ENCODE measurements at regions not wholly inside any gene's neighbourhood (a gene's known extent, or its start where the extent isn't known, plus 50 kb on each side); places are given as distances from the start of the nearest gene placed in this dataset.

- ChIA-PET POLR2A (no interaction called here), CTCF (interaction anchor here (0.7 kb wide), 1 partner anchor 11 kb away, joined by 4 read pairs; no protein-coding TSS in a partner anchor)
- no peak overlapping the region for H3K4me3 Mint-ChIP-seq
- H3K27me3 ChIP-seq (replicated peaks in 1 of 4; ENCODE audit: control extremely low read depth in 1 of 4, control insufficient read depth in 3 of 4, insufficient read depth in 4 of 4, low read length in 3 of 4) = peaks cover 0 to 2% (median 0%) of the 10 kb centered on the region in 4 experiments
- no peak overlapping the region for H3K9ac ChIP-seq (ENCODE audit: low read length)
- H3K36me3 ChIP-seq (replicated peaks in 1 of 2; ENCODE audit: control extremely low read depth in 1 of 2, control insufficient read depth in 1 of 2, extremely low read depth in 1 of 2, insufficient read depth in 2 of 2, low read length in 1 of 2) = no peaks in the 10 kb centered on the region
- H3K4me1 Mint-ChIP-seq = no peaks in the 10 kb centered on the region
- H3K27me3 Mint-ChIP-seq = peaks cover 4% of the 10 kb centered on the region
- DNase-seq (no peak), ATAC-seq (ENCODE audit: low read depth) (no peak)
- H3K4me3 ChIP-seq (ENCODE audit: control extremely low read depth in 1 of 5, extremely low read depth in 1 of 5, insufficient read depth in 1 of 5, low read depth in 2 of 5, low read length in 4 of 5) = no peak overlapping the region
- H3K9me3 ChIP-seq (ENCODE audit: control extremely low read depth in 1 of 3, control insufficient read depth in 2 of 3, insufficient read depth in 1 of 3, low read length in 2 of 3) = peaks cover 0 to 3% (median 0%) of the 10 kb centered on the region in 3 donors
- H3K4me2 ChIP-seq (replicated peaks; ENCODE audit: low read depth, low read length, poor library complexity, severe bottlenecking) = no peak overlapping the region
- intact Hi-C loops (cut with micrococcal nuclease) = no loop called here
- peaks cover 4% of the 10 kb centered on the region for H3K9me3 Mint-ChIP-seq (ENCODE audit: insufficient read depth)
- H2AFZ ChIP-seq (ENCODE audit: insufficient read depth, low read depth, low read length, poor library complexity, severe bottlenecking) = no peak overlapping the region
- no peak for TF ChIP-seq EZH2 (IDR thresholded peaks at IDR 0.05; ENCODE audit: borderline replicate concordance, insufficient read depth, low read depth, low read length, poor library complexity, severe bottlenecking)
- TF ChIP-seq CTCF (IDR thresholded peaks at IDR 0.05) = no peak
- no peaks in the 10 kb centered on the region for H4K20me1 ChIP-seq (ENCODE audit: control insufficient read depth, insufficient read depth, low read length, poor library complexity, severe bottlenecking)
- whole genome bisulfite sequencing (ENCODE audit: insufficient coverage) = 82% methylated on average over 3 of the region's 3 CpGs
- H3K4me1 ChIP-seq (ENCODE audit: control insufficient read depth in 2 of 2, insufficient read depth in 2 of 2, low read length in 2 of 2) = no peaks in the 10 kb centered on the region
- H3K79me2 ChIP-seq (ENCODE audit: control insufficient read depth, insufficient read depth, low read length) = no peaks in the 10 kb centered on the region
- no peak overlapping the region for H3K27ac ChIP-seq (ENCODE audit: low read length in 2 of 2)
- H3K27ac Mint-ChIP-seq = no peak overlapping the region
Observed at GRCh38 chr2:16151281-16151570, 210.9 kb downstream of the MYCN start.

- WGBS (ENCODE audit: insufficient coverage) = 83% methylated on average over 1 of the region's 5 CpGs
- no peak overlapping the region for H3K27ac Mint-ChIP-seq
- peaks cover 4% of the 10 kb centered on the region for H3K27me3 Mint-ChIP-seq
- ChIA-PET POLR2A (no interaction called here), CTCF (interaction anchor here (0.7 kb wide), 1 partner anchor 10 kb away, joined by 4 read pairs; no protein-coding TSS in a partner anchor)
- no peaks in the 10 kb centered on the region for H3K4me1 Mint-ChIP-seq
- Histone ChIP-seq H3K4me1 (ENCODE audit: control insufficient read depth in 2 of 2, insufficient read depth in 2 of 2, low read length in 2 of 2) (no peaks in the 10 kb centered on the region), H3K27me3 (replicated peaks in 1 of 4; ENCODE audit: control extremely low read depth in 1 of 4, control insufficient read depth in 3 of 4, insufficient read depth in 4 of 4, low read length in 3 of 4) (peaks cover 0 to under 1% (median 0%) of the 10 kb centered on the region in 4 experiments), H3K36me3 (replicated peaks in 1 of 2; ENCODE audit: control extremely low read depth in 1 of 2, control insufficient read depth in 1 of 2, extremely low read depth in 1 of 2, insufficient read depth in 2 of 2, low read length in 1 of 2) (no peaks in the 10 kb centered on the region), H2AFZ (ENCODE audit: insufficient read depth, low read depth, low read length, poor library complexity, severe bottlenecking) (no peak overlapping the region), H3K79me2 (ENCODE audit: control insufficient read depth, insufficient read depth, low read length) (no peaks in the 10 kb centered on the region), H3K9me3 (ENCODE audit: control extremely low read depth in 1 of 3, control insufficient read depth in 2 of 3, insufficient read depth in 1 of 3, low read length in 2 of 3) (peaks cover 0 to 1% (median 0%) of the 10 kb centered on the region in 3 donors), H3K4me3 (ENCODE audit: control extremely low read depth in 1 of 5, extremely low read depth in 1 of 5, insufficient read depth in 1 of 5, low read depth in 2 of 5, low read length in 4 of 5) (no peak overlapping the region), H3K27ac (ENCODE audit: low read length in 2 of 2) (no peak overlapping the region), H3K4me2 (replicated peaks; ENCODE audit: low read depth, low read length, poor library complexity, severe bottlenecking) (no peak overlapping the region), H4K20me1 (ENCODE audit: control insufficient read depth, insufficient read depth, low read length, poor library complexity, severe bottlenecking) (no peaks in the 10 kb centered on the region), H3K9ac (ENCODE audit: low read length) (no peak overlapping the region)
- ATAC-seq (ENCODE audit: low read depth) = no peak
- intact Hi-C loops (cut with micrococcal nuclease) = no loop called here
- no peak overlapping the region for H3K4me3 Mint-ChIP-seq
- no peak for TF ChIP-seq CTCF (IDR thresholded peaks at IDR 0.05)
- no peak for TF ChIP-seq EZH2 (IDR thresholded peaks at IDR 0.05; ENCODE audit: borderline replicate concordance, insufficient read depth, low read depth, low read length, poor library complexity, severe bottlenecking)
- no peak for DNase-seq
- peaks cover 4% of the 10 kb centered on the region for H3K9me3 Mint-ChIP-seq (ENCODE audit: insufficient read depth)
Observed at GRCh38 chr2:16150456-16151280, 210.3 kb downstream of the MYCN start.

Measured in B cell (primary cell).